GM12878 (cell line): ENCODE measurements at regions not wholly inside any gene's neighbourhood (a gene's known extent, or its start where the extent isn't known, plus 50 kb on each side); places are given as distances from the start of the nearest gene placed in this dataset.

Source experiments
- ATAC-seq: fragments of 200-7000 bp; cut with Tn5 transposase; 3 replicates; pipeline ENCODE4 v1.9.1; 2020; ENCODE audit warnings: mild to moderate bottlenecking, moderate library complexity
- BruUV-seq: library from RNA; stranded (reverse); fragments of 400-500 nt; replicated peaks from 2 replicates; lab custom pipeline; 2021; lab: Mats Ljungman, UMichigan
- CTCF ChIA-PET: fragments of 300-600 bp; sonication (Branson Sonifier 250); formaldehyde crosslinking; extraction: SDS; loops from one replicate; lab custom pipeline; 2021; ENCODE audit warnings: inconsistent platforms; lab: Yijun Ruan, JAX
- POLR2A ChIA-PET: fragments of 350-600 bp; formaldehyde crosslinking; extraction: SDS; loops from one replicate; lab custom pipeline; 2021; ENCODE audit warnings: inconsistent platforms; lab: Charles Lee
- RAD21 ChIA-PET: fragments of 300-600 bp; sonication (Branson Sonifier 250); formaldehyde crosslinking; loops from one replicate; lab custom pipeline; 2023; ENCODE audit warnings: antibody characterized with exemption; ENCODE audit not compliant: unreplicated experiment; lab: Charles Lee
- SMC1A ChIA-PET: fragments of 300-600 bp; sonication (Branson Sonifier 250); formaldehyde crosslinking; loops from one replicate; lab custom pipeline; 2023; ENCODE audit not compliant: unreplicated experiment, uncharacterized antibody; lab: Charles Lee
- DNase-seq: peaks from one replicate; pipeline ENCODE4 v3.0.0-alpha.2; 2011; ENCODE audit warnings: low read depth, low spot score
- FAIRE-seq: peaks from 3 replicates; lab custom pipeline; 2011; peaks lifted over from hg19 to GRCh38; lab: Jason Lieb, UNC
- H2AFZ ChIP-seq: 2 replicates; pipeline ENCODE4 v1.6.0; 2011; ENCODE audit warnings: low read depth, low read length, control low read depth; ENCODE audit not compliant: control insufficient read depth
- H3K27ac ChIP-seq: 2 replicates; pipeline ENCODE4 v1.5.1; 2011; ENCODE audit warnings: control low read depth; ENCODE audit not compliant: control insufficient read depth, insufficient read depth
- H3K27me3 ChIP-seq, 2 experiments: replicated peaks in 1 of 2; 2 replicates each; pipeline versions ENCODE4 v1.6.0 to v1.6.1; 2011; ENCODE audit warnings: low read length in 1 of 2; ENCODE audit not compliant: control insufficient read depth in 2 of 2, insufficient read depth in 2 of 2
- H3K36me3 ChIP-seq, 2 experiments: 2 replicates each; pipeline ENCODE4 v1.5.1; 2011; ENCODE audit warnings: low read length in 1 of 2; ENCODE audit not compliant: control insufficient read depth in 2 of 2, insufficient read depth in 2 of 2
- H3K4me1 ChIP-seq: 2 replicates; pipeline ENCODE4 v1.6.1; 2011; ENCODE audit warnings: mild to moderate bottlenecking, low read length, moderate library complexity, mixed read lengths; ENCODE audit not compliant: control insufficient read depth, insufficient read depth
- H3K4me2 ChIP-seq: 2 replicates; pipeline ENCODE4 v1.6.0; 2011; ENCODE audit warnings: control low read depth; ENCODE audit not compliant: control insufficient read depth, insufficient read depth
- H3K4me3 ChIP-seq: fragments of 200-600 bp; sonication (generic); 2 replicates; pipeline ENCODE4 v1.5.1; 2016
- H3K79me2 ChIP-seq: 2 replicates; pipeline ENCODE4 v1.6.0; 2011; ENCODE audit warnings: low read length; ENCODE audit not compliant: control insufficient read depth, insufficient read depth
- H3K9ac ChIP-seq: 2 replicates; pipeline ENCODE4 v1.8.0; 2011; ENCODE audit warnings: low read length, control low read depth, mixed read lengths; ENCODE audit not compliant: control insufficient read depth, insufficient read depth
- H3K9me3 ChIP-seq: replicated peaks from 3 replicates; pipeline ENCODE4 v1.5.1; 2011; ENCODE audit warnings: mild to moderate bottlenecking, low read length; ENCODE audit not compliant: control insufficient read depth, insufficient read depth
- H4K20me1 ChIP-seq: 2 replicates; pipeline ENCODE4 v1.6.0; 2011; ENCODE audit not compliant: control insufficient read depth, insufficient read depth
- CBFB ChIP-seq: IDR thresholded peaks from 2 replicates; pipeline ENCODE4 v1.6.1; 2016; ENCODE audit warnings: antibody characterized with exemption, low read depth
- IRF4 ChIP-seq: IDR thresholded peaks from 2 replicates; pipeline ENCODE4 v1.6.1; 2011; ENCODE audit warnings: low read depth, low read length
- POU2F2 ChIP-seq: IDR thresholded peaks from 3 replicates; pipeline ENCODE4 v1.6.1; 2011; ENCODE audit warnings: low read depth, mild to moderate bottlenecking, low read length, borderline replicate concordance
- RAD51 ChIP-seq: fragments of 450-650 bp; IDR thresholded peaks from 2 replicates; pipeline ENCODE4 v1.6.1; 2016; ENCODE audit warnings: moderate library complexity, mild to moderate bottlenecking, inconsistent platforms
- RBBP5 ChIP-seq: fragments of 200-600 bp; sonication (generic); conservative IDR thresholded peaks from 2 replicates; pipeline ENCODE4 v1.6.1; 2016
- SIN3A ChIP-seq: IDR thresholded peaks from 2 replicates; pipeline ENCODE4 v1.6.1; 2012; ENCODE audit warnings: low read depth, low read length, improper control_type of control experiment
- SUPT20H ChIP-seq: IDR thresholded peaks from 2 replicates; pipeline ENCODE4 v1.6.1; 2011; ENCODE audit warnings: low read depth, mild to moderate bottlenecking, low read length, moderate library complexity, borderline replicate concordance; ENCODE audit not compliant: control insufficient read depth
- ZNF274 ChIP-seq: IDR thresholded peaks from one replicate; pipeline ENCODE4 v1.8.0; 2011; ENCODE audit not compliant: insufficient read length, insufficient read depth
- ZSCAN29 ChIP-seq: fragments of 450-650 bp; IDR thresholded peaks from 2 replicates; pipeline ENCODE4 v1.6.1; 2017; ENCODE audit warnings: mild to moderate bottlenecking, moderate library complexity
- WGBS: methylation state at CpG from one replicate; pipeline ENCODE4 v1.1.6; 2016; ENCODE audit warnings: low lambda C conversion rate; ENCODE audit not compliant: insufficient replicate concordance, insufficient coverage; ENCODE audit errors: missing lambda C conversion rate; 5-methylcytosine and 5-hydroxymethylcytosine counted together
- in situ Hi-C: fragments of 300-500 bp; cut with MboI; formaldehyde crosslinking; loops from 9 replicates; pipeline ENCODE4 v1.14.3; 2018; ENCODE audit warnings: mixed read lengths
- intact Hi-C: fragments of 100-400 bp; cut with micrococcal nuclease; formaldehyde crosslinking; loops from one replicate; pipeline ENCODE4 v1.14.2; 2022; ENCODE audit not compliant: unreplicated experiment
- TF ChIP-seq, protein P1 (sequence below): fragments of 150-350 bp; IDR thresholded peaks from 2 replicates; pipeline ENCODE4 v1.6.1; 2016; ENCODE audit warnings: low read depth, low read length
- TF ChIP-seq, protein P2 (sequence below): IDR thresholded peaks from 2 replicates; pipeline ENCODE4 v1.6.1; 2012; ENCODE audit warnings: low read length, inconsistent platforms

DNA sequence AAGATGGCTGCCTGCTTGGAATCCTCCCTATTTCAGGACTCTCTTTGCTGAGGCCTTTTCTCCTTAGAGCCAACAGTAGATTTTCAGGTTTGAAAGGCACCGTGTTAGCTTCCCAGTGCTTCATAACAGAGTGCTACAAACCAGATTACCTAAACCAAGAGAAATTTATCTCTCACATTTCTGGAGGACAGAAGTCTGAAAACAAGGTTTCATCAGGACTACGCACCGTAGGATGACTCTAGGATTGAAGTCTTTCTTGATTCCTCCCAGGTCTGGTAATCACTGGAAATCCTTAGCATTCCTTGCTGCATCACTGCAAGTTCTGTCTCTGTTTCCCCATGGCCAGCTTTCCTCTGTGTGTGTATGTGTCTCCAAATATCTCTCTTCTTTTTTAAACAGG is 508.4 kb upstream of the GJE1 start:
- no peak for ATAC-seq
- CTCF ChIA-PET: no interaction called here

GRCh38 chr6:141618180-141618581 is 514.5 kb upstream of the GJE1 start:
- TF ChIP-seq, protein P1, sequence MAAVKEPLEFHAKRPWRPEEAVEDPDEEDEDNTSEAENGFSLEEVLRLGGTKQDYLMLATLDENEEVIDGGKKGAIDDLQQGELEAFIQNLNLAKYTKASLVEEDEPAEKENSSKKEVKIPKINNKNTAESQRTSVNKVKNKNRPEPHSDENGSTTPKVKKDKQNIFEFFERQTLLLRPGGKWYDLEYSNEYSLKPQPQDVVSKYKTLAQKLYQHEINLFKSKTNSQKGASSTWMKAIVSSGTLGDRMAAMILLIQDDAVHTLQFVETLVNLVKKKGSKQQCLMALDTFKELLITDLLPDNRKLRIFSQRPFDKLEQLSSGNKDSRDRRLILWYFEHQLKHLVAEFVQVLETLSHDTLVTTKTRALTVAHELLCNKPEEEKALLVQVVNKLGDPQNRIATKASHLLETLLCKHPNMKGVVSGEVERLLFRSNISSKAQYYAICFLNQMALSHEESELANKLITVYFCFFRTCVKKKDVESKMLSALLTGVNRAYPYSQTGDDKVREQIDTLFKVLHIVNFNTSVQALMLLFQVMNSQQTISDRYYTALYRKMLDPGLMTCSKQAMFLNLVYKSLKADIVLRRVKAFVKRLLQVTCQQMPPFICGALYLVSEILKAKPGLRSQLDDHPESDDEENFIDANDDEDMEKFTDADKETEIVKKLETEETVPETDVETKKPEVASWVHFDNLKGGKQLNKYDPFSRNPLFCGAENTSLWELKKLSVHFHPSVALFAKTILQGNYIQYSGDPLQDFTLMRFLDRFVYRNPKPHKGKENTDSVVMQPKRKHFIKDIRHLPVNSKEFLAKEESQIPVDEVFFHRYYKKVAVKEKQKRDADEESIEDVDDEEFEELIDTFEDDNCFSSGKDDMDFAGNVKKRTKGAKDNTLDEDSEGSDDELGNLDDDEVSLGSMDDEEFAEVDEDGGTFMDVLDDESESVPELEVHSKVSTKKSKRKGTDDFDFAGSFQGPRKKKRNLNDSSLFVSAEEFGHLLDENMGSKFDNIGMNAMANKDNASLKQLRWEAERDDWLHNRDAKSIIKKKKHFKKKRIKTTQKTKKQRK: no peak
- TF ChIP-seq SIN3A: no peak
- no peak for TF ChIP-seq ZNF274
- no peak for TF ChIP-seq CBFB
- TF ChIP-seq POU2F2: no peak
- TF ChIP-seq RBBP5: no peak
- TF ChIP-seq SUPT20H: no peak
- no peak for TF ChIP-seq IRF4
- no peak for FAIRE-seq
- Histone ChIP-seq H3K27ac (no peak overlapping the region), H2AFZ (no peak overlapping the region), H3K9ac (no peak overlapping the region), H4K20me1 (no peaks in the 10 kb centered on the region), H3K4me1 (no peaks in the 10 kb centered on the region), H3K4me3 (no peak overlapping the region), H3K36me3 (no peaks in the 10 kb centered on the region), H3K4me2 (no peak overlapping the region), H3K27me3 (no peaks in the 10 kb centered on the region), H3K9me3 (no peaks in the 10 kb centered on the region), H3K79me2 (no peaks in the 10 kb centered on the region)
- ChIA-PET CTCF (no interaction called here), RAD21 (no interaction called here), SMC1A (no interaction called here), POLR2A (no interaction called here)
- BruUV-seq: no TSS peak
- in situ Hi-C loops: no loop called here
- intact Hi-C loops: no loop called here
- no peak for DNase-seq
- 84% methylated on average over 28 of the region's 31 CpGs for WGBS
- no peak for ATAC-seq

More for the DNA sequence above, 508.4 kb upstream of the GJE1 start:
- H3K4me3 ChIP-seq: no peak overlapping the region
- no peak overlapping the region for H3K4me2 ChIP-seq
- in situ Hi-C loops: no loop called here
- BruUV-seq: no TSS peak
- no peaks in the 10 kb centered on the region for H3K27me3 ChIP-seq
- no peaks in the 10 kb centered on the region for H3K79me2 ChIP-seq
- no peaks in the 10 kb centered on the region for H3K36me3 ChIP-seq
- H3K4me1 ChIP-seq: no peaks in the 10 kb centered on the region
- POLR2A ChIA-PET: no interaction called here
- DNase-seq: no peak
- H3K27ac ChIP-seq: no peak overlapping the region
- H3K9ac ChIP-seq: no peak overlapping the region
- H4K20me1 ChIP-seq: no peaks in the 10 kb centered on the region
- H2AFZ ChIP-seq: no peak overlapping the region
- SMC1A ChIA-PET: no interaction called here
- RAD21 ChIA-PET: no interaction called here
- WGBS: 24% methylated on average over 3 of the region's 3 CpGs
- intact Hi-C loops: no loop called here
- H3K9me3 ChIP-seq: no peaks in the 10 kb centered on the region
- no peak for FAIRE-seq
- no peak for TF ChIP-seq ZSCAN29
- TF ChIP-seq, protein P2, sequence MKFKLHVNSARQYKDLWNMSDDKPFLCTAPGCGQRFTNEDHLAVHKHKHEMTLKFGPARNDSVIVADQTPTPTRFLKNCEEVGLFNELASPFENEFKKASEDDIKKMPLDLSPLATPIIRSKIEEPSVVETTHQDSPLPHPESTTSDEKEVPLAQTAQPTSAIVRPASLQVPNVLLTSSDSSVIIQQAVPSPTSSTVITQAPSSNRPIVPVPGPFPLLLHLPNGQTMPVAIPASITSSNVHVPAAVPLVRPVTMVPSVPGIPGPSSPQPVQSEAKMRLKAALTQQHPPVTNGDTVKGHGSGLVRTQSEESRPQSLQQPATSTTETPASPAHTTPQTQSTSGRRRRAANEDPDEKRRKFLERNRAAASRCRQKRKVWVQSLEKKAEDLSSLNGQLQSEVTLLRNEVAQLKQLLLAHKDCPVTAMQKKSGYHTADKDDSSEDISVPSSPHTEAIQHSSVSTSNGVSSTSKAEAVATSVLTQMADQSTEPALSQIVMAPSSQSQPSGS: no peak
- TF ChIP-seq SUPT20H: no peak
- TF ChIP-seq RAD51: no peak
- TF ChIP-seq, all 136 proteins: peak for 0
